Activated T-helper 2 cell treated with anti-CD3 and anti-CD28 coated beads, Interferon-gamma antibody, Interleukin-2, Interleukin-4, amounts not matched to agents 10 μg/mL and 5 μg/mL and 100 μg/mL, durations not matched to agents 14 hours and 24 hours and 36 hours (primary cell): ENCODE measurements at regions not wholly inside any gene's neighbourhood (a gene's known extent, or its start where the extent isn't known, plus 50 kb on each side); places are given as distances from the start of the nearest gene placed in this dataset.

Source experiments
- DNase-seq: peaks from one replicate; pipeline ENCODE4 v3.0.0; 2021; ENCODE audit warnings: low spot score
- H3K27ac Mint-ChIP-seq: one replicate; pipeline ENCODE4 v1.8.0; 2021; ENCODE audit warnings: mixed read lengths
- H3K27me3 Mint-ChIP-seq: one replicate; pipeline ENCODE4 v1.8.0; 2021; ENCODE audit warnings: low read depth, mixed read lengths
- H3K36me3 Mint-ChIP-seq: one replicate; pipeline ENCODE4 v1.8.0; 2021; ENCODE audit warnings: low read depth, mixed read lengths
- H3K4me1 Mint-ChIP-seq: one replicate; pipeline ENCODE4 v1.8.0; 2021; ENCODE audit warnings: low read depth, mixed read lengths
- H3K4me3 Mint-ChIP-seq: one replicate; pipeline ENCODE4 v1.8.0; 2021; ENCODE audit warnings: low read depth, mild to moderate bottlenecking, moderate library complexity, mixed read lengths
- H3K9me3 Mint-ChIP-seq: one replicate; pipeline ENCODE4 v1.8.0; 2021; ENCODE audit warnings: mixed read lengths
- intact Hi-C: fragments of 100-400 bp; cut with micrococcal nuclease; formaldehyde crosslinking; loops from one replicate; pipeline ENCODE4 v1.15.1; 2023

GRCh38 chr18:33812186-33812585 is 234.2 kb downstream of the ASXL3 start:
- Mint-ChIP-seq H3K9me3 (peaks cover 5% of the 10 kb centered on the region), H3K4me1 (no peaks in the 10 kb centered on the region), H3K27me3 (no peaks in the 10 kb centered on the region), H3K27ac (no peak overlapping the region), H3K36me3 (no peaks in the 10 kb centered on the region), H3K4me3 (no peak overlapping the region)
- intact Hi-C loops: no loop called here
- DNase-seq: no peak

- H3K27me3 Mint-ChIP-seq: no peaks in the 10 kb centered on the region
- H3K9me3 Mint-ChIP-seq: peaks cover 14% of the 10 kb centered on the region
- intact Hi-C loops: no loop called here
- H3K4me1 Mint-ChIP-seq: no peaks in the 10 kb centered on the region
- no peaks in the 10 kb centered on the region for H3K36me3 Mint-ChIP-seq
- H3K27ac Mint-ChIP-seq: no peak overlapping the region
- DNase-seq: no peak
- no peak overlapping the region for H3K4me3 Mint-ChIP-seq
These were observed 227.6 kb downstream of the ASXL3 start for GRCh38 chr18:33805592-33805991.

- H3K4me1 Mint-ChIP-seq: no peaks in the 10 kb centered on the region
- H3K27me3 Mint-ChIP-seq: no peaks in the 10 kb centered on the region
- intact Hi-C loops: no loop called here
- peaks cover 10% of the 10 kb centered on the region for H3K9me3 Mint-ChIP-seq
- H3K4me3 Mint-ChIP-seq: no peak overlapping the region
- H3K36me3 Mint-ChIP-seq: no peaks in the 10 kb centered on the region
- no peak for DNase-seq
- no peak overlapping the region for H3K27ac Mint-ChIP-seq
These were observed 226.2 kb downstream of the ASXL3 start for GRCh38 chr18:33804258-33804657.

- H3K27ac Mint-ChIP-seq: no peak overlapping the region
These were observed 225.6 kb downstream of the ASXL3 start for GRCh38 chr18:33803636-33804035.

GRCh38 chr18:33802955-33803354 is 224.9 kb downstream of the ASXL3 start:
- Mint-ChIP-seq H3K9me3 (peaks cover 10% of the 10 kb centered on the region), H3K36me3 (no peaks in the 10 kb centered on the region), H3K27me3 (no peaks in the 10 kb centered on the region), H3K27ac (no peak overlapping the region), H3K4me1 (no peaks in the 10 kb centered on the region), H3K4me3 (no peak overlapping the region)
- no peak for DNase-seq
- intact Hi-C loops: no loop called here

More at GRCh38 chr18:33803636-33804035, 225.6 kb downstream of the ASXL3 start:
- intact Hi-C loops: no loop called here
- DNase-seq: no peak
- H3K9me3 Mint-ChIP-seq: peaks cover 10% of the 10 kb centered on the region
- no peak overlapping the region for H3K4me3 Mint-ChIP-seq
- no peaks in the 10 kb centered on the region for H3K4me1 Mint-ChIP-seq
- no peaks in the 10 kb centered on the region for H3K27me3 Mint-ChIP-seq
- no peaks in the 10 kb centered on the region for H3K36me3 Mint-ChIP-seq
